HEK293 (cell line): ENCODE measurements at regions not wholly inside any gene's neighbourhood (a gene's known extent, or its start where the extent isn't known, plus 50 kb on each side); places are given as distances from the start of the nearest gene placed in this dataset.

ENCODE experiments used
- CTCF ChIP-seq: fragments of 450-650 bp; formaldehyde crosslinking; IDR thresholded peaks from 2 replicates; pipeline ENCODE4 v1.5.1; 2016; ENCODE audit warnings: missing biosample characterization, missing genetic modification characterization
- PBX3 ChIP-seq: sonication (generic); formaldehyde crosslinking; IDR thresholded peaks from 2 replicates; pipeline ENCODE4 v1.8.1; 2022; ENCODE audit warnings: mild to moderate bottlenecking, moderate library complexity, missing genetic modification reagents

- TF ChIP-seq PBX3 (no peak), CTCF (tag by site-specific recombination) (no peak)
Observed at GRCh38 chr7:16045296-16045695, 358.8 kb upstream of the MEOX2 start.
